MM.1S (cell line): ENCODE measurements at regions not wholly inside any gene's neighbourhood (a gene's known extent, or its start where the extent isn't known, plus 50 kb on each side); places are given as distances from the start of the nearest gene placed in this dataset.
"Not testable (repeated sequence)": the region's sequence is repeated elsewhere in the genome, so short reads cannot be mapped to it uniquely, and the experiment has no call there.

Experiments used
- EZH2 ChIP-seq: fragments of 300-600 bp; sonication (generic); optimal IDR thresholded peaks from 2 replicates; pipeline ENCODE3; 2017; ENCODE audit warnings: low read depth, mild to moderate bottlenecking, antibody characterized with exemption, low read length, mixed read lengths
- EZH2phosphoT487 ChIP-seq: fragments of 300-600 bp; sonication (generic); IDR thresholded peaks from 2 replicates; pipeline ENCODE4 v1.6.1; 2018; ENCODE audit warnings: antibody characterized with exemption, low read length
- TF ChIP-seq, protein P1 (sequence below): fragments of 300-600 bp; sonication (generic); IDR thresholded peaks from 2 replicates; pipeline ENCODE4 v1.5.1; 2016; ENCODE audit warnings: antibody characterized with exemption, low read length, mixed read lengths

- TF ChIP-seq, protein P1, sequence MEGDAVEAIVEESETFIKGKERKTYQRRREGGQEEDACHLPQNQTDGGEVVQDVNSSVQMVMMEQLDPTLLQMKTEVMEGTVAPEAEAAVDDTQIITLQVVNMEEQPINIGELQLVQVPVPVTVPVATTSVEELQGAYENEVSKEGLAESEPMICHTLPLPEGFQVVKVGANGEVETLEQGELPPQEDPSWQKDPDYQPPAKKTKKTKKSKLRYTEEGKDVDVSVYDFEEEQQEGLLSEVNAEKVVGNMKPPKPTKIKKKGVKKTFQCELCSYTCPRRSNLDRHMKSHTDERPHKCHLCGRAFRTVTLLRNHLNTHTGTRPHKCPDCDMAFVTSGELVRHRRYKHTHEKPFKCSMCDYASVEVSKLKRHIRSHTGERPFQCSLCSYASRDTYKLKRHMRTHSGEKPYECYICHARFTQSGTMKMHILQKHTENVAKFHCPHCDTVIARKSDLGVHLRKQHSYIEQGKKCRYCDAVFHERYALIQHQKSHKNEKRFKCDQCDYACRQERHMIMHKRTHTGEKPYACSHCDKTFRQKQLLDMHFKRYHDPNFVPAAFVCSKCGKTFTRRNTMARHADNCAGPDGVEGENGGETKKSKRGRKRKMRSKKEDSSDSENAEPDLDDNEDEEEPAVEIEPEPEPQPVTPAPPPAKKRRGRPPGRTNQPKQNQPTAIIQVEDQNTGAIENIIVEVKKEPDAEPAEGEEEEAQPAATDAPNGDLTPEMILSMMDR, result not testable (repeated sequence)
- not testable (repeated sequence) for TF ChIP-seq EZH2phosphoT487, EZH2
These were observed 105.4 kb upstream of the SULF2 start for GRCh38 chr20:47890708-47891107.
